Progenitor cell of endocrine pancreas (in vitro differentiated cells): ENCODE measurements at regions not wholly inside any gene's neighbourhood (a gene's known extent, or its start where the extent isn't known, plus 50 kb on each side); places are given as distances from the start of the nearest gene placed in this dataset.
"Not testable (repeated sequence)": the region's sequence is repeated elsewhere in the genome, so short reads cannot be mapped to it uniquely, and the experiment has no call there.

Experiments
- DNase-seq: peaks from one replicate; pipeline ENCODE4 v3.0.0; 2021; ENCODE audit warnings: low spot score; ENCODE audit not compliant: unreplicated experiment
- H3K27ac Mint-ChIP-seq: 2 replicates; pipeline ENCODE4 v1.8.0; 2021; ENCODE audit warnings: mild to moderate bottlenecking, moderate library complexity, mixed read lengths
- H3K27me3 Mint-ChIP-seq: 2 replicates; pipeline ENCODE4 v1.8.0; 2021; ENCODE audit warnings: mixed read lengths
- H3K36me3 Mint-ChIP-seq: 2 replicates; pipeline ENCODE4 v1.8.0; 2022; ENCODE audit warnings: mixed read lengths; ENCODE audit not compliant: insufficient read depth
- H3K4me1 Mint-ChIP-seq: 2 replicates; pipeline ENCODE4 v1.8.0; 2021; ENCODE audit warnings: low read depth, mixed read lengths
- H3K4me3 Mint-ChIP-seq: 2 replicates; pipeline ENCODE4 v1.8.0; 2021; ENCODE audit warnings: low read depth, mild to moderate bottlenecking, moderate library complexity, mixed read lengths
- H3K9me3 Mint-ChIP-seq: 2 replicates; pipeline ENCODE4 v1.8.0; 2021; ENCODE audit warnings: low read depth, mixed read lengths
- TF ChIP-seq, protein P1 (sequence below): fragments of 200-600 bp; sonication (generic); IDR thresholded peaks from one replicate; pipeline ENCODE4 v1.5.0; 2021; ENCODE audit warnings: antibody characterized with exemption, mild to moderate bottlenecking; ENCODE audit not compliant: unreplicated experiment

- Mint-ChIP-seq H3K27me3 (no peaks in the 10 kb centered on the region), H3K4me1 (no peaks in the 10 kb centered on the region), H3K4me3 (no peak overlapping the region), H3K27ac (no peak overlapping the region), H3K36me3 (no peaks in the 10 kb centered on the region), H3K9me3 (peaks cover 21% of the 10 kb centered on the region)
- DNase-seq, result no peak
- TF ChIP-seq, protein P1, sequence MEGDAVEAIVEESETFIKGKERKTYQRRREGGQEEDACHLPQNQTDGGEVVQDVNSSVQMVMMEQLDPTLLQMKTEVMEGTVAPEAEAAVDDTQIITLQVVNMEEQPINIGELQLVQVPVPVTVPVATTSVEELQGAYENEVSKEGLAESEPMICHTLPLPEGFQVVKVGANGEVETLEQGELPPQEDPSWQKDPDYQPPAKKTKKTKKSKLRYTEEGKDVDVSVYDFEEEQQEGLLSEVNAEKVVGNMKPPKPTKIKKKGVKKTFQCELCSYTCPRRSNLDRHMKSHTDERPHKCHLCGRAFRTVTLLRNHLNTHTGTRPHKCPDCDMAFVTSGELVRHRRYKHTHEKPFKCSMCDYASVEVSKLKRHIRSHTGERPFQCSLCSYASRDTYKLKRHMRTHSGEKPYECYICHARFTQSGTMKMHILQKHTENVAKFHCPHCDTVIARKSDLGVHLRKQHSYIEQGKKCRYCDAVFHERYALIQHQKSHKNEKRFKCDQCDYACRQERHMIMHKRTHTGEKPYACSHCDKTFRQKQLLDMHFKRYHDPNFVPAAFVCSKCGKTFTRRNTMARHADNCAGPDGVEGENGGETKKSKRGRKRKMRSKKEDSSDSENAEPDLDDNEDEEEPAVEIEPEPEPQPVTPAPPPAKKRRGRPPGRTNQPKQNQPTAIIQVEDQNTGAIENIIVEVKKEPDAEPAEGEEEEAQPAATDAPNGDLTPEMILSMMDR, result no peak
Measured at GRCh38 chr12:43196268-43196907, 355.6 kb downstream of the ADAMTS20 start.

DNA sequence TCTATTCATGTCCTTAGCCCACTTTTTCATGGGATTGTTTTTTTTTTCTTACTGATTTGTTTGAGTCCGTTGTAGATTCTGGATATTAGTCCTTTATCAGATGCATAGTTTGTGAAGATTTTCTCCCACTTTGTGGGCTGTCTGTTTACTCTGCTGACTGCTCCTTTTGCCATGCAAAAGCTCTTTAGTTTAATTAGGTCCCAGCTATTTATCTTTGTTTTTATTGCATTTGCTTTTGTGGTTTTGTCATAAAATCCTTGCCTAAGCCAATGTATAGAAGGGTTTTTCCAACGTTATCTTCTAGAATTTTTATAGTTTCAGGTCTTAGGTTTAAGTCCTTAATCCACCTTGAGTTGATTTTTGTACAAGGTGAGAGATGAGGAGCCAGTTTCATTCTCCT, 358.9 kb downstream of the ADAMTS20 start:
- H3K27ac Mint-ChIP-seq, DNase-seq, H3K4me3 Mint-ChIP-seq, H3K36me3 Mint-ChIP-seq, H3K27me3 Mint-ChIP-seq, H3K4me1 Mint-ChIP-seq: not testable (repeated sequence)
- H3K9me3 Mint-ChIP-seq, result peaks cover 27% of the 10 kb centered on the region

GRCh38 chr12:43192442-43192841, 359.6 kb downstream of the ADAMTS20 start:
- not testable (repeated sequence) for H3K4me1 Mint-ChIP-seq, H3K27me3 Mint-ChIP-seq, H3K27ac Mint-ChIP-seq, DNase-seq, H3K36me3 Mint-ChIP-seq, H3K4me3 Mint-ChIP-seq
- H3K9me3 Mint-ChIP-seq, result peaks cover 27% of the 10 kb centered on the region

- Mint-ChIP-seq H3K4me3 (no peak overlapping the region), H3K36me3 (peaks cover 7% of the 10 kb centered on the region), H3K4me1 (peaks cover 24% of the 10 kb centered on the region), H3K9me3 (peaks cover 23% of the 10 kb centered on the region), H3K27me3 (no peaks in the 10 kb centered on the region), H3K27ac (no peak overlapping the region)
- DNase-seq, result no peak
- TF ChIP-seq, protein P1, result no peak
Measured at GRCh38 chr12:43180242-43180641, 371.8 kb downstream of the ADAMTS20 start.

DNA sequence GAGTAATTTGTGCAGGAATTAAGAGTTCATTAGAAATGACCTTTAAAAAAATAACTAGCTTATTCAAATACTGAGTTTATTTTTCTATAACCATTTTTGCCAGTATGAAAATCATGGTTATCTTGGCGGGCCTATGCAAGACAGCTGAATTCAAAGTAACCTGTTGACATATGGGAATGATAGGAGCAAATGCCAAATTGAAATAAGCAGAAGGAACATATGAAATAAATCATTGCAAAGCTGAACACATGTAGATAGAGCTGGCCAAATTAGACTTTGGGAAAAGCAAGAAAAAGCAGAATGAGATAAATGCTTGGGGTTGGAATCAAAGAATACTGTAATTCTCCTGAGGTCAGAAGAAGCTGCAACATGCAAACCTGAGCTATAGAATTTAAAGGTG, 372.5 kb downstream of the ADAMTS20 start:
- no peak for DNase-seq
- Mint-ChIP-seq H3K36me3 (peaks cover 7% of the 10 kb centered on the region), H3K9me3 (peaks cover 23% of the 10 kb centered on the region), H3K27ac (no peak overlapping the region), H3K27me3 (no peaks in the 10 kb centered on the region), H3K4me1 (peaks cover 18% of the 10 kb centered on the region), H3K4me3 (no peak overlapping the region)
- TF ChIP-seq, protein P1, result no peak

DNA sequence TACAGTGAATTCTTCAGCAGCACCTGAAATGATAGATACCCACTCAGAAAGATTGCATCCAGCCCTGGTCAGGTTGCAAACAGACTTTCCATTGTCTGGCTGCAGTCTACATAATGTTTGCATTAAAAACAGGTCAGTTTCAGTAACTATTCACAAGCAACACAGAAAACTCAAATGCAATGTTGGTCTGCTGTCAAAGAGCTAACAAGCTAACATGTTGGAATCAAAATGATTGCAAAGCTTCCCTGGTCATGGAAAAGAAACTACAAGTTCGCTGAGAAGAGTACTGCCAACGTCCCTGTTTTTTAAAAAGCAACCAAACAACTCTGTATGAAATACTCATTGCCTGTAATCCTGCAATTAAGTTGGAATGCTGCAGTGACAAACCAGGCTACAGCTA, 374.7 kb downstream of the ADAMTS20 start:
- peaks cover 18% of the 10 kb centered on the region for H3K4me1 Mint-ChIP-seq
- no peaks in the 10 kb centered on the region for H3K27me3 Mint-ChIP-seq
- peak overlapping the region; percentile 57 for H3K27ac Mint-ChIP-seq
- H3K9me3 Mint-ChIP-seq, result peaks cover 12% of the 10 kb centered on the region
- H3K36me3 Mint-ChIP-seq, result no peaks in the 10 kb centered on the region
- H3K4me3 Mint-ChIP-seq, result no peak overlapping the region
- DNase-seq, result no peak
- TF ChIP-seq, protein P1, result no peak
